ENCODE measurements at regions not wholly inside any gene's neighbourhood (a gene's known extent, or its start where the extent isn't known, plus 50 kb on each side); places are given as distances from the start of the nearest gene placed in this dataset.

- Histone ChIP-seq H3K9ac (no peak overlapping the region), H3K9me3 (no peaks in the 10 kb centered on the region), H2AFZ (ENCODE audit: low read depth) (no peak overlapping the region), H3K4me1 (ENCODE audit: control insufficient read depth in 1 of 2, insufficient read depth in 2 of 2, low read depth in 1 of 2, low read length in 1 of 2) (no peaks in the 10 kb centered on the region), H3K36me3 (replicated peaks in 1 of 2; ENCODE audit: control insufficient read depth in 1 of 2, insufficient read depth in 2 of 2, low read length in 1 of 2) (no peaks in the 10 kb centered on the region), H3K79me2 (ENCODE audit: insufficient read depth) (no peaks in the 10 kb centered on the region), H3K27me3 (ENCODE audit: insufficient read depth) (no peaks in the 10 kb centered on the region), H3K4me2 (no peak overlapping the region), H3F3A (replicated peaks; ENCODE audit: insufficient read depth) (no peaks in the 10 kb centered on the region), H3K27ac (ENCODE audit: low read depth in 2 of 2, low read length in 1 of 2) (no peak overlapping the region), H3K9me2 (no peaks in the 10 kb centered on the region), H4K20me1 (ENCODE audit: insufficient read depth) (no peaks in the 10 kb centered on the region), H3K4me3 (ENCODE audit: low read depth in 2 of 2, low read length in 1 of 2) (no peak overlapping the region)
- 16% methylated on average over 1 of the region's 1 CpG for WGBS (ENCODE audit: low lambda C conversion rate)
- no peak for TF ChIP-seq FOSL2 (IDR thresholded peaks at IDR 0.05; ENCODE audit: borderline replicate concordance, low read depth)
- TF ChIP-seq USF1 (IDR thresholded peaks at IDR 0.05; ENCODE audit: borderline replicate concordance, low read depth) = no peak
- TF ChIP-seq MXI1 (IDR thresholded peaks at IDR 0.05; ENCODE audit: low read depth, low read length) = no peak
- no peak for TF ChIP-seq POLR2AphosphoS5 (IDR thresholded peaks at IDR 0.05; ENCODE audit: low read depth, low read length)
- no peak for TF ChIP-seq ZBTB33 (IDR thresholded peaks at IDR 0.05; ENCODE audit: borderline replicate concordance, low read depth)
- TF ChIP-seq RXRA (IDR thresholded peaks at IDR 0.05; ENCODE audit: borderline replicate concordance, low read depth) = no peak
- no peak for TF ChIP-seq RFX5 (IDR thresholded peaks at IDR 0.05; ENCODE audit: low read length)
- TF ChIP-seq REST (IDR thresholded peaks at IDR 0.05; ENCODE audit: low read depth, low read length) = no peak
- TF ChIP-seq GABPA (IDR thresholded peaks at IDR 0.05; ENCODE audit: low read depth) = no peak
- TF ChIP-seq TAF1 (IDR thresholded peaks at IDR 0.05; ENCODE audit: borderline replicate concordance, low read depth, low read length) = no peak
- no peak for TF ChIP-seq MEF2A (IDR thresholded peaks at IDR 0.05; ENCODE audit: borderline replicate concordance, low read depth)
- TF ChIP-seq USF2 (IDR thresholded peaks at IDR 0.05; ENCODE audit: borderline replicate concordance, low read depth, low read length) = no peak
- TF ChIP-seq MAX (IDR thresholded peaks at IDR 0.05; ENCODE audit: low read depth) = no peak
- TF ChIP-seq FOXJ3 (CRISPR knock-in tag; IDR thresholded peaks at IDR 0.05) = no peak
- TF ChIP-seq FOXM1 (IDR thresholded peaks at IDR 0.05; ENCODE audit: low read depth) = no peak
- CTCF ChIA-PET = no interaction called here
- no peak for DNase-seq
- POLR2A ChIA-PET = no interaction called here
Observed at GRCh38 chr3:3923619-3924018, 124.4 kb downstream of the LRRN1 start.
